Transverse colon (tissue), 1 donor: ENCODE measurements at regions not wholly inside any gene's neighbourhood (a gene's known extent, or its start where the extent isn't known, plus 50 kb on each side); places are given as distances from the start of the nearest gene placed in this dataset.

Source experiments
- EP300 ChIP-seq: sonication (generic); formaldehyde crosslinking; IDR thresholded peaks from one replicate; pipeline ENCODE4 v1.6.1; 2017; ENCODE audit warnings: antibody characterized with exemption, low read depth
- POLR2A ChIP-seq: fragments of 450-650 bp; IDR thresholded peaks from one replicate; pipeline ENCODE4 v1.6.1; 2016; ENCODE audit warnings: antibody characterized with exemption, mild to moderate bottlenecking, moderate library complexity

DNA sequence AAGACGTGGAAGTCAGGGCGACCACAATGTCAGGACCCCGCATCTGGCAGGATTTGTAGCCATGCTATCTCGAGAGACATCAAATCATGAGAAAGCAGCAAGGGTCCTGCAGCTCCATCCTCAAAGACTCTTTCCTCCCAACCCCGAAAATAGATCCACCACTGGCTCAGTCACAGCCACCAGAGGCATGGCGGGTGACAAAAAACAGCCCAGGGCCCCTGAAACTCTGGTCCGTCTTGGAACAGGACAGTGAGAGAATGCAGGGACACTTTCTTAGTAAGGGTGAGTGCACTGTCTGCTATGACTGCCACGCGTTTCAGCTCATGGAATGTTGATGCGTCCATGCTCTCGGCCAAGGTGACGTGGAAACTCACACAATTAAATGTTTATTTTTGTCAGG lies 220.9 kb downstream of the IRX2 start:
- no peak for TF ChIP-seq EP300
- no peak for TF ChIP-seq POLR2A
